IPS-18c (cell line): ENCODE measurements at regions not wholly inside any gene's neighbourhood (a gene's known extent, or its start where the extent isn't known, plus 50 kb on each side); places are given as distances from the start of the nearest gene placed in this dataset.

Experiments
- H3K4me3 ChIP-seq: 2 replicates; pipeline ENCODE4 v1.7.0; 2013; ENCODE audit warnings: low read depth, mild to moderate bottlenecking, low read length, moderate library complexity; ENCODE audit not compliant: insufficient read depth
- H3K9me3 ChIP-seq: one replicate; pipeline ENCODE4 v1.6.1; 2013; ENCODE audit warnings: mild to moderate bottlenecking, low read length, moderate library complexity; ENCODE audit not compliant: control insufficient read depth, insufficient read depth

- no peaks in the 10 kb centered on the region for H3K9me3 ChIP-seq
- H3K4me3 ChIP-seq = no peak overlapping the region
Measured at GRCh38 chr5:159416438-159416837, 86.2 kb upstream of the IL12B start.

- H3K9me3 ChIP-seq = no peaks in the 10 kb centered on the region
- H3K4me3 ChIP-seq = no peak overlapping the region
Measured at GRCh38 chr5:159417170-159417569, 86.9 kb upstream of the IL12B start.

GRCh38 chr5:159419576-159419975 lies 89.3 kb upstream of the IL12B start:
- H3K4me3 ChIP-seq = no peak overlapping the region
- no peaks in the 10 kb centered on the region for H3K9me3 ChIP-seq

- Histone ChIP-seq H3K9me3 (no peaks in the 10 kb centered on the region), H3K4me3 (no peak overlapping the region)
Measured at GRCh38 chr5:159420940-159421339, 90.7 kb upstream of the IL12B start.

GRCh38 chr5:159422361-159422760 lies 92.1 kb upstream of the IL12B start:
- H3K9me3 ChIP-seq = no peaks in the 10 kb centered on the region
- no peak overlapping the region for H3K4me3 ChIP-seq

- no peak overlapping the region for H3K4me3 ChIP-seq
- no peaks in the 10 kb centered on the region for H3K9me3 ChIP-seq
Measured at GRCh38 chr5:159422910-159423309, 92.6 kb upstream of the IL12B start.

GRCh38 chr5:159424123-159424522 lies 93.8 kb upstream of the IL12B start:
- H3K9me3 ChIP-seq = no peaks in the 10 kb centered on the region
- no peak overlapping the region for H3K4me3 ChIP-seq

GRCh38 chr5:159426694-159427093 lies 96.4 kb upstream of the IL12B start:
- H3K9me3 ChIP-seq = no peaks in the 10 kb centered on the region
- H3K4me3 ChIP-seq = no peak overlapping the region

GRCh38 chr5:159427180-159428012 lies 97.1 kb upstream of the IL12B start:
- H3K9me3 ChIP-seq = no peaks in the 10 kb centered on the region
- no peak overlapping the region for H3K4me3 ChIP-seq

GRCh38 chr5:159430361-159431012 lies 100.2 kb upstream of the IL12B start:
- Histone ChIP-seq H3K9me3 (no peaks in the 10 kb centered on the region), H3K4me3 (no peak overlapping the region)

GRCh38 chr5:159435855-159436254 lies 105.6 kb upstream of the IL12B start:
- no peak overlapping the region for H3K4me3 ChIP-seq

GRCh38 chr5:159438092-159438491 lies 107.8 kb upstream of the IL12B start:
- Histone ChIP-seq H3K4me3 (no peak overlapping the region), H3K9me3 (no peaks in the 10 kb centered on the region)

More at GRCh38 chr5:159435855-159436254, 105.6 kb upstream of the IL12B start:
- no peaks in the 10 kb centered on the region for H3K9me3 ChIP-seq

GRCh38 chr5:159439002-159439401 lies 108.7 kb upstream of the IL12B start:
- H3K4me3 ChIP-seq = no peak overlapping the region
- H3K9me3 ChIP-seq = no peaks in the 10 kb centered on the region

- Histone ChIP-seq H3K4me3 (no peak overlapping the region), H3K9me3 (no peaks in the 10 kb centered on the region)
Measured at GRCh38 chr5:159440235-159440634, 109.9 kb upstream of the IL12B start.

- H3K4me3 ChIP-seq = no peak overlapping the region
- H3K9me3 ChIP-seq = no peaks in the 10 kb centered on the region
Measured at GRCh38 chr5:159440968-159441367, 110.7 kb upstream of the IL12B start.

GRCh38 chr5:159441441-159441840 lies 111.2 kb upstream of the IL12B start:
- H3K4me3 ChIP-seq = no peak overlapping the region
- H3K9me3 ChIP-seq = no peaks in the 10 kb centered on the region

- no peaks in the 10 kb centered on the region for H3K9me3 ChIP-seq
- H3K4me3 ChIP-seq = no peak overlapping the region
Measured at GRCh38 chr5:159442206-159442850, 112.0 kb upstream of the IL12B start.

GRCh38 chr5:159444441-159445082 lies 114.3 kb upstream of the IL12B start:
- no peak overlapping the region for H3K4me3 ChIP-seq
- H3K9me3 ChIP-seq = no peaks in the 10 kb centered on the region
